Smooth muscle cell (in vitro differentiated cells): ENCODE measurements at regions not wholly inside any gene's neighbourhood (a gene's known extent, or its start where the extent isn't known, plus 50 kb on each side); places are given as distances from the start of the nearest gene placed in this dataset.

Experiments used
- DNase-seq: peaks from one replicate; lab custom pipeline; 2025; ENCODE audit not compliant: unreplicated experiment; lab: John Stamatoyannopoulos, UW
- H2AFZ ChIP-seq: fragments of 200-600 bp; sonication (generic); 2 replicates; pipeline ENCODE4 v1.6.0; 2016; ENCODE audit warnings: antibody characterized with exemption, low read depth, mild to moderate bottlenecking
- H3F3A ChIP-seq: fragments of 200-600 bp; sonication (generic); 2 replicates; pipeline ENCODE4 v1.6.0; 2017; ENCODE audit warnings: antibody characterized with exemption, low read depth
- H3K27ac ChIP-seq: fragments of 200-600 bp; sonication (generic); 2 replicates; pipeline ENCODE4 v1.5.1; 2016; ENCODE audit warnings: low read depth, mild to moderate bottlenecking
- H3K27me3 ChIP-seq: fragments of 200-600 bp; sonication (generic); 2 replicates; pipeline ENCODE4 v1.6.1; 2016; ENCODE audit warnings: low read depth, mild to moderate bottlenecking
- H3K36me3 ChIP-seq: fragments of 200-600 bp; sonication (generic); 2 replicates; pipeline ENCODE4 v1.5.1; 2016; ENCODE audit warnings: low read depth
- H3K4me1 ChIP-seq: fragments of 200-600 bp; sonication (generic); 2 replicates; pipeline ENCODE4 v1.5.1; 2016; ENCODE audit warnings: low read depth
- H3K4me2 ChIP-seq: fragments of 200-600 bp; sonication (generic); 2 replicates; pipeline ENCODE4 v1.6.0; 2016; ENCODE audit warnings: mild to moderate bottlenecking
- H3K4me3 ChIP-seq: fragments of 200-600 bp; sonication (generic); 2 replicates; pipeline ENCODE4 v1.5.1; 2016; ENCODE audit warnings: mild to moderate bottlenecking
- H3K79me2 ChIP-seq: fragments of 200-600 bp; sonication (generic); 2 replicates; pipeline ENCODE4 v1.6.0; 2016; ENCODE audit warnings: low read depth, mild to moderate bottlenecking
- H3K9ac ChIP-seq: fragments of 200-600 bp; sonication (generic); 2 replicates; pipeline ENCODE4 v1.6.0; 2016; ENCODE audit warnings: low read depth
- H3K9me3 ChIP-seq: fragments of 200-600 bp; sonication (generic); replicated peaks from 2 replicates; pipeline ENCODE4 v1.5.1; 2016; ENCODE audit warnings: low read depth
- H4K20me1 ChIP-seq: fragments of 200-600 bp; sonication (generic); 2 replicates; pipeline ENCODE4 v1.6.0; 2016; ENCODE audit warnings: low read depth
- CTCF ChIP-seq: fragments of 200-600 bp; sonication (generic); IDR thresholded peaks from 2 replicates; pipeline ENCODE4 v1.5.1; 2017; ENCODE audit warnings: borderline replicate concordance, mild to moderate bottlenecking, antibody characterized with exemption; ENCODE audit not compliant: insufficient read depth, poor library complexity, severe bottlenecking
- WGBS: methylation state at CpG from one replicate; pipeline ENCODE4 v1.1.7; 2016; ENCODE audit warnings: low lambda C conversion rate; 5-methylcytosine and 5-hydroxymethylcytosine counted together

- Histone ChIP-seq H3K4me1 (peaks cover 28% of the 10 kb centered on the region), H3K27me3 (no peaks in the 10 kb centered on the region), H4K20me1 (no peaks in the 10 kb centered on the region), H3K4me2 (peak overlapping the region; percentile 56), H3K9ac (no peak overlapping the region), H3K9me3 (no peaks in the 10 kb centered on the region), H2AFZ (peak overlapping the region; percentile 82), H3K4me3 (no peak overlapping the region), H3K36me3 (no peaks in the 10 kb centered on the region), H3F3A (peaks cover 8% of the 10 kb centered on the region), H3K79me2 (no peaks in the 10 kb centered on the region), H3K27ac (peak overlapping the region; percentile 52)
- no peak for TF ChIP-seq CTCF
- DNase-seq = no peak
- WGBS = 67% methylated on average over 3 of the region's 3 CpGs
Observed at GRCh38 chr13:79658333-79658975, 177.5 kb downstream of the NDFIP2 start.

GRCh38 chr13:79655509-79655908 lies 174.6 kb downstream of the NDFIP2 start:
- H4K20me1 ChIP-seq = no peaks in the 10 kb centered on the region
- no peak for DNase-seq
- H3K9me3 ChIP-seq = no peaks in the 10 kb centered on the region
- no peaks in the 10 kb centered on the region for H3K27me3 ChIP-seq
- 43% methylated on average over 2 of the region's 2 CpGs for WGBS
- no peak overlapping the region for H2AFZ ChIP-seq
- no peaks in the 10 kb centered on the region for H3K36me3 ChIP-seq
- H3K4me2 ChIP-seq = no peak overlapping the region
- no peaks in the 10 kb centered on the region for H3K79me2 ChIP-seq
- H3K4me3 ChIP-seq = no peak overlapping the region
- TF ChIP-seq CTCF = no peak
- no peak overlapping the region for H3K27ac ChIP-seq
- peaks cover 19% of the 10 kb centered on the region for H3K4me1 ChIP-seq
- no peak overlapping the region for H3K9ac ChIP-seq
- peaks cover 8% of the 10 kb centered on the region for H3F3A ChIP-seq

- Histone ChIP-seq H4K20me1 (no peaks in the 10 kb centered on the region), H2AFZ (no peak overlapping the region), H3K27ac (peak overlapping the region; percentile 6), H3K9ac (no peak overlapping the region), H3K4me3 (no peak overlapping the region), H3K4me1 (peaks cover 13% of the 10 kb centered on the region), H3K36me3 (no peaks in the 10 kb centered on the region), H3K4me2 (no peak overlapping the region), H3F3A (peaks cover 8% of the 10 kb centered on the region), H3K9me3 (no peaks in the 10 kb centered on the region), H3K27me3 (no peaks in the 10 kb centered on the region), H3K79me2 (no peaks in the 10 kb centered on the region)
- TF ChIP-seq CTCF = no peak
- no peak for DNase-seq
Observed at GRCh38 chr13:79654520-79654919, 173.6 kb downstream of the NDFIP2 start.

- no peak overlapping the region for H3K4me3 ChIP-seq
- no peaks in the 10 kb centered on the region for H4K20me1 ChIP-seq
- TF ChIP-seq CTCF = no peak
- WGBS = 77% methylated on average over 4 of the region's 4 CpGs
- no peaks in the 10 kb centered on the region for H3K79me2 ChIP-seq
- no peaks in the 10 kb centered on the region for H3K27me3 ChIP-seq
- H3K9me3 ChIP-seq = no peaks in the 10 kb centered on the region
- peak overlapping the region; percentile 40 for H3K27ac ChIP-seq
- no peak for DNase-seq
- H3K36me3 ChIP-seq = no peaks in the 10 kb centered on the region
- H2AFZ ChIP-seq = no peak overlapping the region
- H3K4me2 ChIP-seq = peak overlapping the region; percentile 41
- H3F3A ChIP-seq = peaks cover 3% of the 10 kb centered on the region
- H3K4me1 ChIP-seq = no peaks in the 10 kb centered on the region
- H3K9ac ChIP-seq = no peak overlapping the region
Observed at GRCh38 chr13:79650688-79651087, 169.7 kb downstream of the NDFIP2 start.
